Urinary bladder (tissue), 3 donors: ENCODE measurements at regions not wholly inside any gene's neighbourhood (a gene's known extent, or its start where the extent isn't known, plus 50 kb on each side); places are given as distances from the start of the nearest gene placed in this dataset.
"Not testable (repeated sequence)": the region's sequence is repeated elsewhere in the genome, so short reads cannot be mapped to it uniquely, and the experiment has no call there.

Experiments
- DNase-seq: peaks from one replicate; pipeline ENCODE4 v3.0.0-alpha.2; 2015; ENCODE audit errors: extremely low spot score
- H3K27ac ChIP-seq: one replicate; pipeline ENCODE4 v1.5.1; 2013; ENCODE audit warnings: low read depth, mild to moderate bottlenecking, moderate library complexity
- H3K36me3 ChIP-seq: one replicate; pipeline ENCODE4 v1.6.1; 2013; ENCODE audit warnings: mild to moderate bottlenecking, moderate library complexity; ENCODE audit not compliant: insufficient read depth
- H3K4me1 ChIP-seq: one replicate; pipeline ENCODE4 v1.6.1; 2013; ENCODE audit warnings: mild to moderate bottlenecking, moderate library complexity; ENCODE audit not compliant: insufficient read depth
- H3K4me3 ChIP-seq: one replicate; pipeline ENCODE4 v1.5.1; 2013; ENCODE audit warnings: low read depth, low read length
- WGBS: extraction: QIAGEN DNeasy Blood & Tissue Kit; methylation state at CpG from one replicate; pipeline ENCODE4 v1.1.7; 2013; 5-methylcytosine and 5-hydroxymethylcytosine counted together
- donor health status: healthy with polysubstance abuse.
- donor health status: healthy.

- 67% methylated on average over 9 of the region's 9 CpGs for WGBS
- Histone ChIP-seq H3K27ac (peak overlapping the region; percentile 13), H3K4me1 (no peaks in the 10 kb centered on the region), H3K36me3 (no peaks in the 10 kb centered on the region), H3K4me3 (no peak overlapping the region)
- DNase-seq = peak; percentile 79
These were observed 165.1 kb upstream of the SLC24A3 start for GRCh38 chr20:19047040-19047950.

GRCh38 chr20:19047951-19048296 lies 164.5 kb upstream of the SLC24A3 start:
- no peaks in the 10 kb centered on the region for H3K36me3 ChIP-seq
- DNase-seq = no peak
- WGBS = 76% methylated on average over 3 of the region's 3 CpGs
- H3K27ac ChIP-seq = no peak overlapping the region
- no peaks in the 10 kb centered on the region for H3K4me1 ChIP-seq
- H3K4me3 ChIP-seq = no peak overlapping the region

- Histone ChIP-seq H3K4me3 (no peak overlapping the region), H3K27ac (no peak overlapping the region), H3K36me3 (no peaks in the 10 kb centered on the region), H3K4me1 (no peaks in the 10 kb centered on the region)
- DNase-seq = no peak
- WGBS = 29% methylated on average over 9 of the region's 9 CpGs
These were observed 163.4 kb upstream of the SLC24A3 start for GRCh38 chr20:19048995-19049501.

- H3K36me3 ChIP-seq = no peaks in the 10 kb centered on the region
- 69% methylated on average over 7 of the region's 7 CpGs for WGBS
- no peak overlapping the region for H3K4me3 ChIP-seq
- DNase-seq = no peak
- H3K4me1 ChIP-seq = no peaks in the 10 kb centered on the region
- H3K27ac ChIP-seq = no peak overlapping the region
These were observed 162.9 kb upstream of the SLC24A3 start for GRCh38 chr20:19049514-19049913.

- no peak overlapping the region for H3K27ac ChIP-seq
- no peak overlapping the region for H3K4me3 ChIP-seq
- no peaks in the 10 kb centered on the region for H3K36me3 ChIP-seq
- no peak for DNase-seq
- H3K4me1 ChIP-seq = no peaks in the 10 kb centered on the region
- WGBS = 95% methylated on average over 3 of the region's 3 CpGs
These were observed 155.5 kb upstream of the SLC24A3 start for GRCh38 chr20:19056909-19057308.

GRCh38 chr20:19064788-19065187 lies 147.7 kb upstream of the SLC24A3 start:
- H3K4me1 ChIP-seq, H3K36me3 ChIP-seq, H3K4me3 ChIP-seq, H3K27ac ChIP-seq, DNase-seq: not testable (repeated sequence)
- WGBS = 97% methylated on average over 4 of the region's 4 CpGs

- 94% methylated on average over 1 of the region's 1 CpG for WGBS
- Histone ChIP-seq H3K4me1 (no peaks in the 10 kb centered on the region), H3K36me3 (no peaks in the 10 kb centered on the region), H3K4me3 (no peak overlapping the region), H3K27ac (no peak overlapping the region)
- no peak for DNase-seq
These were observed 144.5 kb upstream of the SLC24A3 start for GRCh38 chr20:19067986-19068385.

- DNase-seq = no peak
- no peaks in the 10 kb centered on the region for H3K4me1 ChIP-seq
These were observed 142.4 kb upstream of the SLC24A3 start for GRCh38 chr20:19070026-19070425.

GRCh38 chr20:19070681-19071445 lies 141.6 kb upstream of the SLC24A3 start:
- Histone ChIP-seq H3K4me3 (no peak overlapping the region), H3K36me3 (no peaks in the 10 kb centered on the region), H3K4me1 (no peaks in the 10 kb centered on the region), H3K27ac (no peak overlapping the region)
- 84% methylated on average over 3 of the region's 3 CpGs for WGBS
- no peak for DNase-seq

More at GRCh38 chr20:19070026-19070425, 142.4 kb upstream of the SLC24A3 start:
- no peaks in the 10 kb centered on the region for H3K36me3 ChIP-seq
- no peak overlapping the region for H3K27ac ChIP-seq
- 88% methylated on average over 6 of the region's 6 CpGs for WGBS
- no peak overlapping the region for H3K4me3 ChIP-seq

GRCh38 chr20:19071446-19071725 lies 141.1 kb upstream of the SLC24A3 start:
- no peak for DNase-seq
- Histone ChIP-seq H3K36me3 (no peaks in the 10 kb centered on the region), H3K4me3 (no peak overlapping the region), H3K27ac (no peak overlapping the region), H3K4me1 (no peaks in the 10 kb centered on the region)
- 92% methylated on average over 3 of the region's 3 CpGs for WGBS

GRCh38 chr20:19071902-19072498 lies 140.4 kb upstream of the SLC24A3 start:
- DNase-seq = no peak
- WGBS = 81% methylated on average over 2 of the region's 2 CpGs
- H3K27ac ChIP-seq = no peak overlapping the region
- no peak overlapping the region for H3K4me3 ChIP-seq
- no peaks in the 10 kb centered on the region for H3K36me3 ChIP-seq
- no peaks in the 10 kb centered on the region for H3K4me1 ChIP-seq

GRCh38 chr20:19072988-19073387 lies 139.5 kb upstream of the SLC24A3 start:
- Histone ChIP-seq H3K27ac (no peak overlapping the region), H3K4me1 (no peaks in the 10 kb centered on the region), H3K36me3 (no peaks in the 10 kb centered on the region), H3K4me3 (no peak overlapping the region)
- DNase-seq = no peak
- WGBS = 97% methylated on average over 5 of the region's 5 CpGs

- no peak overlapping the region for H3K4me3 ChIP-seq
- WGBS = 66% methylated on average over 2 of the region's 2 CpGs
- no peak overlapping the region for H3K27ac ChIP-seq
- H3K36me3 ChIP-seq = no peaks in the 10 kb centered on the region
- no peaks in the 10 kb centered on the region for H3K4me1 ChIP-seq
- DNase-seq = no peak
These were observed 138.7 kb upstream of the SLC24A3 start for GRCh38 chr20:19073584-19074218.
